Mesodermal cell (in vitro differentiated cells): ENCODE measurements at regions not wholly inside any gene's neighbourhood (a gene's known extent, or its start where the extent isn't known, plus 50 kb on each side); places are given as distances from the start of the nearest gene placed in this dataset.

Experiments used
- H3K27ac ChIP-seq: 2 replicates; pipeline ENCODE4 v1.7.0; 2013; ENCODE audit warnings: mild to moderate bottlenecking, low read depth, low read length, moderate library complexity; ENCODE audit not compliant: severe bottlenecking
- H3K36me3 ChIP-seq: 2 replicates; pipeline ENCODE4 v1.7.1; 2013; ENCODE audit warnings: mild to moderate bottlenecking, low read length, moderate library complexity; ENCODE audit not compliant: control insufficient read depth, insufficient read depth
- H3K4me1 ChIP-seq: one replicate; pipeline ENCODE4 v1.7.1; 2013; ENCODE audit warnings: mild to moderate bottlenecking, low read length; ENCODE audit not compliant: insufficient read depth, control insufficient read depth, poor library complexity, severe bottlenecking
- H3K4me3 ChIP-seq: 2 replicates; pipeline ENCODE4 v1.7.0; 2013; ENCODE audit warnings: low read length, control low read depth, mild to moderate bottlenecking; ENCODE audit not compliant: insufficient read depth, poor library complexity, severe bottlenecking; ENCODE audit errors: extremely low read depth
- H3K9me3 ChIP-seq: 2 replicates; pipeline ENCODE4 v1.7.1; 2013; ENCODE audit warnings: mild to moderate bottlenecking, low read length, moderate library complexity; ENCODE audit not compliant: control insufficient read depth
- WGBS, 2 experiments: methylation state at CpG; one replicate each; pipeline ENCODE4 v1.1.5; 2013; ENCODE audit warnings: missing lambda C conversion rate in 2 of 2; ENCODE audit not compliant: insufficient coverage in 2 of 2; 5-methylcytosine and 5-hydroxymethylcytosine counted together

DNA sequence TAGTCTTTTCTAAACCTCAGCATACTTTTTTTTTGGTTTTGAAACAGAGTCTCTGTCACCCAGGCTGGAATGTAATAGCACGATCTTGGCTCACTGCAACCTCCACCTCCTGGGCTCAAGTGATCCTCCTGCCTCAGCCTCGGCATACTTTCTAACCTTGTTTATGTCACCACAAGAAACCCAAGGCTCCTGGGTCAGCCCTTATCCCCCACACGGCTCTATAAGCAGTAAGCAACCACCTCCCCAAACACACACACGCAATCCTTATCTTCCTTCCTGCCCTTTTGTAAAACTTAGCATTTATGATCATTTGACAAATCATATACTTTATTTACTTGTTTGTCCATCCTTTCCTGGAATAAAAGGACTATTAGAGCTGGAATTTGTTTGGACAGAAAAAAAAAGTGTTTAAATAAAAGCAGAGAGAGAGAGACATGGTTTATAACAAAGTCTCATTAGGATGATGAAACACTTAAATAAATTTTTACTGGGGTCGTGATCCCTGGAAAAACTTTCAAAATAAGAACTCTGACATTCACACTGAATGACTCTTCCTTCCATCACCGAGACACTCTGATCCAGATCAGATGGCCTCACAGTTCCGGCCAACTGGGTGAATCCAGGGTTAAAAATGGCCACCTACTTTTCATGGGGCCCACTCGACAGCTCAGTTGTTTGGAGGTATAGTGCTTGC lies 72.7 kb upstream of the PIK3CG start:
- no peak overlapping the region for H3K4me3 ChIP-seq
- H3K9me3 ChIP-seq, result no peaks in the 10 kb centered on the region
- no peak overlapping the region for H3K27ac ChIP-seq
- WGBS, 2 experiments, result 66 to 74% methylated on average over 6 of the region's 8 CpGs
- no peaks in the 10 kb centered on the region for H3K36me3 ChIP-seq
- no peaks in the 10 kb centered on the region for H3K4me1 ChIP-seq

DNA sequence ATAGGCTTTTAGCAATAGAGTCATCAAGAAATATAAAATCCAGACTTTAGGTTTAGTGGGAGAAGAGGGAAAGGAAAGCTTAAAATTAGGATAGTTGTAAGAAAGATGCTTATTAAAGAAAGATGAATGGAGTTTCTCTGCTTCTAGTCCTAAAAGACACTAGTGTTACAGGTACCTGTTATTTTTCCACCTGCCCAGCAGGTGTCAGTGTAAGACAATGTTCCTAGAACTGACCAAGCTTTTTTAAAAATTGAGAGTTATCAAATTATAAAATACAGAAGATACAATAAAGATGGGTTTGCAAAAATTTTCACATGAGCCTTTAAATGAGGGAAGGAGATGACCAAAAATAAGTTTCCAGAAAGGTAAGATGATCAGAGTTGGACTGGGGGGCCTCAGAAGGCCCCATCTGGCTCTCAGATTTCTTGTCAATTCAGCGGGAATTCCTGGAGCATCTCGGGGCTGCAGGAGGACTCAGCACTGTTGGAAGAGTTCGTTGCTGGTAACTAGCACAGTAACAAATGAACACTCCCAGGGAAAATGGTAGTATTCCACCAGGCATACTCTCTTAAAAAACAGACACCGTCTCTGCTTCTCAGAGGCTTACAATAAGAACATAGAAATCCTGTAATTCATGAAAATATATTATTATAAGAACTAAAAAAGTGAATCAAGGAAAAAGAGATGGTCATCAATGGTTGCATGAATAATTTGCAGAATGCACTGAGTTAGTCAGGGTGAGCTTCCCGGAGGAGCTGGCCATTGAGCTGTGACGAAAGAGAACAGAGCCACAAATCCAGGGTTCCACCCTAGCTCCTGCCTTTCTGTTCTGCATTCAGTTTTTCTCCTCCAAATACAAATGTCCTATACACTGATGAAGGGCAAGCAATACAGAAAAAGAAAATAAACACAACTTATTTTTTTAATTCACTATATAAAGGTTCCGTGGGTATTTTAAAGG lies 71.8 kb upstream of the PIK3CG start:
- no peaks in the 10 kb centered on the region for H3K36me3 ChIP-seq
- H3K4me1 ChIP-seq, result no peaks in the 10 kb centered on the region
- H3K9me3 ChIP-seq, result no peaks in the 10 kb centered on the region
- WGBS, 2 experiments, result 40 to 62% methylated on average over 1 to 4 of the region's 7 CpGs
- no peak overlapping the region for H3K27ac ChIP-seq
- H3K4me3 ChIP-seq, result no peak overlapping the region

DNA sequence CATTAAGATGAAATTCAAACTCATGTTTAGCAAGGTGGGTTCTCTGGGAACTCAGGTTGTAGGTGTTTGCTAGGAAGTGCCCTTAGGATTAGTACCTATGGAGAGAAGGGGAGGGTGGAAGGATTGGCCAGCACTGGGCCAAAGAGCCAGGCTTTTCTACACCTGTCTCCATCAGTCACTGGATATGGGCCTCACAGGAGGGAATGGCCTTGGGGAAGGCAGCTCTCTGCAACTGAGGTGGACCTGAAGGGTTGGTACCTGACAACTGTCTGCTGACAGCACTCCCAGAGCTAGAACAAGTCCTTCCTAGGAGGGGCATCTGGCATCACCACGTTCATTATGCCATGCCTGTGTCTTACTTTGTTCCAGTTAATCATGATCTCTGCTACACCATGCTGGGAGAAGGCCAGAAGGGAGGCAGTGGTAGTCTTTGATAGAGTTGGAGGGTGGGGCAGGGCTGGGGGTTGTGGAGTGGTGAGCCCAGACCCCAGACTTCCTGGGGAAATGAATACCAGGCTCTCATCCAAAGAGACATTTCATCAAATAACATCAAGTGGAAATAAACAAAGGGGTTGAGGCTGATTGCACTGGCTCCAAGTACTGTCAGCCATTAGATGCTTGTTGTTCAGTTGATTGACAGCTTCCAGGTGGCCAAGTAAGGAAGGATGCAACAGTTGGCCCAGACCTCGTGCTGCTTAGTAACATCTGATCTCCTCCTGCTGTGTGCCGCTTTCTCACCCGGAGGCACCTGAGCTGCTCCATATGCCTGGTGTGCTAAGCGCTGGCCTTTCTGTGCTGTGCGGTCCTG lies 70.6 kb upstream of the PIK3CG start:
- H3K9me3 ChIP-seq, result no peaks in the 10 kb centered on the region
- H3K4me1 ChIP-seq, result no peaks in the 10 kb centered on the region
- WGBS, 2 experiments, result 92 to 96% methylated on average over 4 to 5 of the region's 6 CpGs
- H3K27ac ChIP-seq, result no peak overlapping the region
- H3K36me3 ChIP-seq, result no peaks in the 10 kb centered on the region
- no peak overlapping the region for H3K4me3 ChIP-seq

DNA sequence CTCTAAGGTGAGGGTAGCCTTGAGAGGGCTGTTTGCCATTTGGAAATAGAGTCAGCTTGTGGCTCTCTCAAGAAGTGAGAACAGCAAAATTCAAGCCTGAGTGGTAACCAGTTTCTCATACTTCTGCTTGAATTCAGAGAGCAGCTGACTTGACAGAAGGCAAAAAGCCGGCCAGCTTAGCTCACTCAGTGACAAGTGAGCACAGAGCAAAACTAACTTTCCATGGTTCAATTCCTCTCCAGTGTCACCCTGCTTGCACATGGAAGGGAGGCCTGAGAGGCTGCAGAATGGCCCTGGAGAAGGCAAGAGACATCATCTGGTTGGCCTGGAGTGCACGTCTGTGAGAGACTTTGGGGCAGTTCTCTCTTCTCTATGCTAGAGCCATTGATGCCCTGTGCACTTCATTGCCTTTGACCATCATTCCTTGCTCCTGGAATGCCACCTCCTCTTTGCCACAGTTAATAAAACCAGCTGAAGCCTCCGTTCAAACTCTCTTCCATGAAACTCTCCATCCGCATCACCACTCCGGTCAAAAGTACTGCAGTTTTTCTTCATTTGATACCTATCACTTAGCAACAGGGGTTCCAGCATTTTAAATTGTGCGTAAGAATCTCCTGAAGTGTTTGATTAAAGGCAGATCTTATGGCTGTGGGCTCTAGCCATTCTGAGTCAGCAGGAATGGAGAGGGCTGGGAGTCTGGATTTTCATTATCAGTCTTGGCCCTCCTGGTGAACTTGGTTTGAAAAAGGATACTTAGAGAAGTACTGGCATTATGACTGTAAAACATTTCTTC lies 69.8 kb upstream of the PIK3CG start:
- Histone ChIP-seq H3K27ac (no peak overlapping the region), H3K4me1 (no peaks in the 10 kb centered on the region), H3K4me3 (no peak overlapping the region), H3K36me3 (no peaks in the 10 kb centered on the region), H3K9me3 (no peaks in the 10 kb centered on the region)
- WGBS, 2 experiments, result 94 to 98% methylated on average over 2 to 5 of the region's 6 CpGs

DNA sequence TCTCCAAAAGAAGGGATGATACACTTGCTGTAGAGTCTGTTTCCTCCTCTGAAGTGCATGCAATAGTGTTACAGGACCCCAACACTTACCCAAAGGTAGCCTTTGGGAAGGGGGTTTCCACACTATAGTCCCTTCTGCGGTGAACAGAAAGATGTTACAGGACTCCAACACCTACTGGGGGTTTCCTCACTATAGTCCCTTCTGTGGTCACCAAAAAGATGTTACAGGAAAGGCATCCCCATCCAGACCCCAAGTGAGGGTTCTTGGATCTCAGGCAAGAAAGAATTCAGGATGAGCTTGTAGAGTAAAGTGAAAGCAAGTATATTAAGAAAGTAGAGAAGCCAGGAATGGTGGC lies 69.2 kb upstream of the PIK3CG start:
- no peak overlapping the region for H3K27ac ChIP-seq
- H3K4me3 ChIP-seq, result no peak overlapping the region
- H3K36me3 ChIP-seq, result no peaks in the 10 kb centered on the region
- H3K9me3 ChIP-seq, result no peaks in the 10 kb centered on the region
- WGBS, 2 experiments, result no CpG with 5 or more reads among the region's 1 CpG
- H3K4me1 ChIP-seq, result no peaks in the 10 kb centered on the region

DNA sequence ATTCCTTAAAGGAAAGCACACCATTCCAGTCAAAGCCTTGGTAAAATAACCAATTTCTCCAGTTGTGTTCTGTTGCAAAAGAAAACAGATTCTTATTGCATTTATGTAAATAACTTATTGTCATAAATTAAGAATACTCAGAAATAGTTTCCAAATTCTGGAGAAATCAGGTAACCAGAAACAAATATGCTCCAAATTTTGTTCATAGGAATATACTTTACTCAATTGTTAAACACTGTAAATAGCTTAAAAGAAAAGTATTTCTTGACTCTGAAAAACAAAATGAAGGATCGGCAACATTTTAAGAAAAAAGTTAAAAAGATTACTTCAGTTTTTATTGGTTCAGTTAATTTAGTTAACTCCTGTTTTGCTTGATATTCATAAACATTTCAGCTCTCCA lies 67.1 kb upstream of the PIK3CG start:
- Histone ChIP-seq H3K27ac (no peak overlapping the region), H3K4me1 (no peaks in the 10 kb centered on the region), H3K36me3 (no peaks in the 10 kb centered on the region), H3K9me3 (no peaks in the 10 kb centered on the region), H3K4me3 (no peak overlapping the region)
- WGBS, 2 experiments, result no CpG with 5 or more reads among the region's 1 CpG

DNA sequence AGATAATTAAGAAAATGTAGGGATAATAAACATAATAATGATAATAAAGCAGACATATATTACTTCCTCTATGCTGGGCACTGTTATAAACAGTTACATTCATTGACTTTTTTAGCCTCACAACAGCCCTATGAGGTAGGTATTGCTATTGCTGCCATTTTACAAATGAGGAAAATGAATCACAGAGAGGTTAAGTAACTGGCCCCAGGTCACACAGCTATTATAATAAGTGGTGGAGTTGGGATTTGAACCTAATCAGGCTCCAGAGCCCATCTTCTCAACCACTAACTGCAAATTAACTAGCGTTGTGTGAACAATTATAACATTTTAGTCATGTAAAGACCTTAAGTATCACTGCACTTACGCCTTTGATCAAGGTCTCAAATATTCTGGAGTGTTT lies 62.5 kb upstream of the PIK3CG start:
- no peak overlapping the region for H3K4me3 ChIP-seq
- no peaks in the 10 kb centered on the region for H3K4me1 ChIP-seq
- no peaks in the 10 kb centered on the region for H3K36me3 ChIP-seq
- no peaks in the 10 kb centered on the region for H3K9me3 ChIP-seq
- 83% methylated on average over 2 of the region's 2 CpGs; no CpG with 5 or more reads in 1 of the 2 experiments for WGBS, 2 experiments
- no peak overlapping the region for H3K27ac ChIP-seq

DNA sequence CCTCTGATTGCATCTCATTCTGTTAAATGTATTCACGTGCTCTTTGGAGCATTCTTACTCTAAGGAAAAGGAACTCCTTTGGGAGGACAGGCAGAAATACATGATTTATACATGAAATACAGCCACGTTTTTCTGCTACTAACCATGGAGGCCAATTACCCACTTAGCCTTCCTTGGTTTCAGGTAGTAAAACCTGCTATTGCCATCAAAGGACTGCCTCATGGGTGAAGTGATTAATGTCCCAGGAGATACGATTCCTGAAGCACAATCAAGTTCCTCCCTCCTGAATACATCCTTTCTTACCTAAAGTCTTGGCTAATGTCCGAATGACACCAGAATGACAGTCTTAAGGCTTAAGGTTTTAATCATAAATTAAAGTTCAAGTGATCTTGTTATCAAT lies 58.5 kb upstream of the PIK3CG start:
- WGBS, 2 experiments, result 87% methylated on average over 3 of the region's 4 CpGs; no CpG with 5 or more reads in 1 of the 2 experiments
- Histone ChIP-seq H3K4me1 (no peaks in the 10 kb centered on the region), H3K4me3 (no peak overlapping the region), H3K27ac (no peak overlapping the region), H3K9me3 (no peaks in the 10 kb centered on the region), H3K36me3 (no peaks in the 10 kb centered on the region)

DNA sequence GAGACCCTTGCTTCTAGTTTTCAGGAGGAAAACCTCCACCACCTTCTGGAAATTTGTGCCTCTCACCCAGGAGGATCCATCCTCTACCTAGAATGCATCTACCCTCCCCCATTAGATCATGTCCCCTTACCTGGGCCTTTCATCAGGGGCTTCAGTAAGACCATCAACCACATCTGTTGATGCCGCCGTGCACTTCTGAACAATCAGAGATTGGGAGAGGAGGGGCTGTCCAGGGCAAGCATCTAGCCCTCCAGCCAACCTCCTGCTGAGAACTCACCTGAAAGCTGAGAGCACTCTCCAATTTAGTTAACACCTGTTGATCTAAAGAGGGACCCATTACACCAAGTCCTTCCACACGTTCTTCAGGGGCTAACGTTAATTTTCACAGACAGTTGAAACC lies 57.6 kb upstream of the PIK3CG start:
- Histone ChIP-seq H3K27ac (no peak overlapping the region), H3K4me3 (no peak overlapping the region)
- no CpG with 5 or more reads among the region's 4 CpGs for WGBS, 2 experiments

More for the DNA sequence above, 57.6 kb upstream of the PIK3CG start:
- H3K9me3 ChIP-seq, result no peaks in the 10 kb centered on the region
- H3K36me3 ChIP-seq, result no peaks in the 10 kb centered on the region
- H3K4me1 ChIP-seq, result no peaks in the 10 kb centered on the region
